GM18499 (cell line): ENCODE measurements at regions not wholly inside any gene's neighbourhood (a gene's known extent, or its start where the extent isn't known, plus 50 kb on each side); places are given as distances from the start of the nearest gene placed in this dataset.

Source experiments
- ATAC-seq: cut with Tn5 transposase; IDR thresholded peaks from one replicate; pipeline ENCODE4 v1.9.1; 2021; ENCODE audit warnings: moderate number of reproducible peaks; ENCODE audit not compliant: insufficient read depth, unreplicated experiment

- ATAC-seq, result no peak
Observed at GRCh38 chr15:31238906-31239305, 87.7 kb upstream of the KLF13 start.

DNA sequence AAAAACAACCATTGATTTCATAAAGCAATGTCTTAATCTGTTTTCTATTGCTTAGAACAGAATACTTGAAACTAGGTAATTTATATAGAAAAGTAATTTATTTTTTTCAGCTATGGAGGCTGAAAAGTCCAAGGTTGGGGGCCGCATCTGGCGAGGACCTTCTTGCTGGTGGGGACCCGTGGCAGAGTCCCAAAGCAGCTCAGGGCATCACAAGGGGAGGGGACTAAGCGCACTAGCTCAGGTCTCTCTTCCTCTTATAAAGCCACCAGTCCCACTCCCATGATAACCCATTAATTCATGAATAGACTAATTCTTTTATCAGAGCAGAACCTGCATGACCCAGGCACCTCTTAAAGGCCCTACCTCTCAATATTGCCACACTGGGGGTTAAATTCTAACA is 87.2 kb upstream of the KLF13 start:
- ATAC-seq, result no peak

- ATAC-seq, result no peak
Observed at GRCh38 chr15:31241888-31242522, 84.6 kb upstream of the KLF13 start.

GRCh38 chr15:31243895-31244294 is 82.7 kb upstream of the KLF13 start:
- ATAC-seq, result no peak

DNA sequence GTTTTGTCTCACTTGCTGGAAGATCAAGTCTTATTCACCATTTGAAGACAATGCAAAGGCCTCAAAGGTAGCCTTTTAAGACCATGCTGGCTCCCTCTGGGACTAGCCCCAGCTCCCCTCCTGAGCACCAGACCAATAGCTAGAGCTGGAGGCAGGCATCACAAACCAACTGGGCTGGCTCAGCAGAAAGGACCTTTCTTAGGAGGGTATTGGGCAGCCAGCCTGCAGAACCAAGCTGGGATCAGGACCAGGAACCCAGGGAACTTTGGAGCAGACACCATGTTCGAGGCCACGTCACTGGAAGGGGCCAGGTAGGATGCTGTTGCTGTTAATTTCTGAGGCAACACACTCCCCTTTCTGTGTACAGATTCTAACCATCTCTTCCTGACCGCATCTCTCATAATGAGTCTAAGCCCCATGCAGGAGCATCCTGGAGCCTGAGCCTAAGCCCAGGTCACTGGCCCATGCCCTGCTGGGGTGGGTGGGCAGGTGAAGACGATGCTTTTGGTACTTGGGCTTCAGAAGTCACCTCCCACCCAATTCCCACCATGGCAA is 81.4 kb upstream of the KLF13 start:
- ATAC-seq, result no peak

DNA sequence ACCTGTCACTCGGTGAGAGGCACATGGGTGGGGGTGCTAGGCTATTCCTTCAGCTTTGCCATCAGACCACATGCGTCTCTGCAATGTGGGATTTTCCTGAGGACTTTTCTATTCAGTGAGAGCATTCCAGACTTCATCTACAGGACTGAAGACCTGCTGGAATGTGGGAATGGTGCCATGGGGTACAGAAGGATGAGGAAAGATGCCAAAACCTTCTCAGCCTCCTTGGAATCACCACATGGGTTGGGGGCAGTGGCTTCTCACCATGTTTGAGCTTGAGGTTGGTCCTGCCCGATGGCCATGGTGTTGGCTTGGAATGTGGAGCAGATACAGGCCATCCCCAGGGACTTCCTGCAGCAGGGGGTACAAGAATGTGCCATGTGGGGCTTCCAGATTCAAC is 80.9 kb upstream of the KLF13 start:
- no peak for ATAC-seq

GRCh38 chr15:31247404-31247803 is 79.2 kb upstream of the KLF13 start:
- no peak for ATAC-seq

DNA sequence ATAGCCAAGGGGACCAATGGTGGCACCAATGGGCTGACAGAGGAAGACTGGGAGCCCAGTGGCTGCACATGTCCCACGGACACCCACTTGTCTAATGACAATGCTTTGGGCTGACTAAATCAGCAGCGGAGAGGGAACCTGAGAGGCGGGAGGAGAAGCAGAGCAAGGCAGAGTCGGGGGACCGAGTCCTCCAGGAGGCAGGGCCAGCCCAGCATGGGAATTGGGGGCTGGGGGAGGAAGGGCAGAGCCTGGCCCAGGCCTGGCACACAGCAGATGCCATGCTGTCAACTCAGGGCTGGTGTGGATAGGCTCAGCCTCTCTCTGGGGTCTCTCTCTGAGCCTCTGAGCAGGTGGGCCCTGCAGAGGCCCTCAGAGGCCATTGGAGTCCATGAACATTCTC is 78.4 kb upstream of the KLF13 start:
- ATAC-seq, result no peak

DNA sequence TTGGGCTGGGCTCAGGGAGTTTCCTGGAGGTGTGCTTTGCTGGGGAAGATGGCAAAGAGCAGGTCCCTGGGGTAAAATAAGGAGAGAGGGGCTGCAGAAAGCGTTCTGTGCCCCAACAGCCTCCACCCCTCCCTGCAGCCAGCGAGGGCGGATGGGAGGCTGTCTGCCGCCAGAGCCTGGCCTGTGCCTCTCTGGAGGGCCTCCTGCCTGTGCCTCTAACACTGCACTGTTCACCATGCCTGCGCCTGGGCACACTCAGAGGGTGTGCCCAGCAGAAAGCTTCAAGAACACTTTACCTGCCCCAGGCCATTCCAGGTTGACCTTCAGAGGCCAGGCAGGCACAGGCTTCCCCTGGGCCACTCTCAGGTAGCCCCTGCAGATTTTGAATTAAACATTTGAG is 77.7 kb upstream of the KLF13 start:
- no peak for ATAC-seq

GRCh38 chr15:31250033-31250432 is 76.6 kb upstream of the KLF13 start:
- ATAC-seq, result no peak

- no peak for ATAC-seq
Observed at GRCh38 chr15:31251165-31251564, 75.5 kb upstream of the KLF13 start.

- ATAC-seq, result no peak
Observed at GRCh38 chr15:31252171-31252785, 74.4 kb upstream of the KLF13 start.

- no peak for ATAC-seq
Observed at GRCh38 chr15:31254431-31255175, 72.0 kb upstream of the KLF13 start.

DNA sequence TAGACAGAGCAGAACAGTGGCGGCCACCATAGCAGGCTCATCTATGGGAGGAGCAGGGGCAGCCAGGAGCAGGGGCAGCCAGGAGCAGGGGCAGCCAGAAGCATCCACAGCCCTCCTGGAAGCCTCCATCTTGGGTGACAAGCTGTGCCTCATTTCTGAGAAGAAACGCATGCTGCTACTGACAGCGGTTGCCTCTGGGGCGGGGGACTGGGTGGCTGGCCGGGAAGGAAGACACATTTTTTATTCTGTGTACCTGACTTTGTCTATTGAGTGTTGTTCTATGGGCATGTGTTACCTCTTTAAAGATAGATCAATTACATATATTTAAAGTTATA is 71.5 kb upstream of the KLF13 start:
- no peak for ATAC-seq

DNA sequence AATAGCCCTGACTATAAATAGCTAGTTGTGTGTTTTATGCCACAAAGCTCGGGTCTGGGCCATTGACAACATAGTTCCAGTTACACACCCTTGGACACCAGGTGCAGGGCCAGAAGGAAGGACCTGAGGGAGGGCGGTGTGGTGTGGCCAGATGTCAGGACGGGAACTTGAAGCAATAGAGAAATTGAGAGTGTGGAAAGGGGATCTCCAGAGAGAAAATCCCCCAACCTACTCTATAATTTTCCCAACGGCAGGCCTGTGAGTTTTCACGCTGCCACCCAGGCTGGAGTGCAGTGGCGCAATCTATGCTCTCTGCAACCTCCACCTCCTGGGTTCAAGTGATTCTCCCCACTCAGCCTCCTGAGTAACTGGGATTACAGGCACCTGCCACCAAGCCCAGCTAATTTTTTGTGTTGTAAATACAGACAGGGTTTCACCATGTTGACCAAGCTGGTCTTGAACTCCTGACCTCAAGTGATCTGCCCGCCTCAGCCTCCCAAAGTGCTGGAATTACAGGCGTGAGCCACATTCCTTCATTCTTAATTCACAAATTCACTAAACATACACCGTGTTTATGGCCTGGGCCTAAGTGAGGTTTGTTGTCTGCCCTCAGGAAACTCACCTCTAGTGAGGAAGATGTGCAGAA is 70.8 kb upstream of the KLF13 start:
- no peak for ATAC-seq

DNA sequence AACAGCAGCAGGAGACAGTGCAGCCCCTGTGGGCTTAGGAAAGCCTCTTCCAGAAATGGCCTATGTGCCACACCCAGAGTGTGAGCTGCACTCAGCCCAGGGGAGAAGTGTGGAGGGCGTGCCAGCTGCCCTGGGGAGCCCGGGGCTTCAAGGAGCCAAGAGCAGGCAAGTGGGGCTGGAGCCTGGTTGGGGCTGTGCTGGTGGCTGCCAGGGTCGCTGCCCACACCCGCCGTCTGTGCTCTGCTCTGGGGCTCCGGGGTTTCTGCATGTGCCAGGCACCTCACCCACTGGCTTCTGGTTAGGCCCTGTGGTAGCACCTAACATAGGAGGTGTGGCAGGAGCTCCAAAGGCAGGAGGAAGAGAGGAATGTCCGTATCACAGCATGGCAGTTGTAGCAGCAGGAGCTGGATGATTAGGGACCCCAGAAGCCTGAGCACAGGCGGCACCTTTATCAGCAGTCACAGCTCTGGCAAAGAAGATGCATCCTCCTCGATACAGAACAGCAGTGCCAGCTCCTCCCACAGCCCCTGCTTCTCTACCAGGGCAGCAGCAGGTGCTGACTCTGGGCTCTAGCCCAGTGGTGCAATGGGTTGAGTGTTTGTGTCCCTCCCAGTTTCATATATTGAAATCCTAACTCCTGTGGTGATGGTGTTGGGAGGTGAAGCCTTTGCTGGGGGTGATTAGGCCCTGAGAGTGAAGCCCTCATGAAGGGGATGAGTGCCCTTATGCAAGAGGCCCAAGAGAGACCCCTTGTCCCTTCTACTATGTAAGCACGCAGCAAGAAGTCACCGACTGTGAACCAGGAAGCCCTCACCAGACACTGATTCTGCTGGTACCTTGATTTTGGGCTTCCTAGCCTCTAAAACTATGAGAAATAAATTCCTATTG is 70.0 kb upstream of the KLF13 start:
- no peak for ATAC-seq

GRCh38 chr15:31257286-31257685 is 69.3 kb upstream of the KLF13 start:
- ATAC-seq, result no peak

DNA sequence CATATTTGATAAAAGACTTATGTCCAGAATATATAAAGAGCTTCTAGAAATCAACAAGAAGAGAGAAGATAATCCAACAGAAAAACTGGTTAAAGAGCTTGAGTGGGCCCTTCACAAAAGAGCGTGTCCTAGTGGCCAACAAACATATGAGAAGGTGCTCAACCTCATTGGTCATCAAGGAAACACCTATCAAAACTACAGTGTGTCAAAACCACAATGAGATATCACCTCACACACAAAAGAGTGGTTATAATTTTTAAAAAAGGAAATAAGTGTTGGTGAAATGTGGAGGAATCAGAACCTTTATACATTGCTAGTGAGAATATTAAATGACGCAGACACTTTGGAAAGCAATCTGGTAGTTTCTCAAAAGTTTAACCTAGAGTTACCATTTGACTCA is 68.4 kb upstream of the KLF13 start:
- no peak for ATAC-seq

DNA sequence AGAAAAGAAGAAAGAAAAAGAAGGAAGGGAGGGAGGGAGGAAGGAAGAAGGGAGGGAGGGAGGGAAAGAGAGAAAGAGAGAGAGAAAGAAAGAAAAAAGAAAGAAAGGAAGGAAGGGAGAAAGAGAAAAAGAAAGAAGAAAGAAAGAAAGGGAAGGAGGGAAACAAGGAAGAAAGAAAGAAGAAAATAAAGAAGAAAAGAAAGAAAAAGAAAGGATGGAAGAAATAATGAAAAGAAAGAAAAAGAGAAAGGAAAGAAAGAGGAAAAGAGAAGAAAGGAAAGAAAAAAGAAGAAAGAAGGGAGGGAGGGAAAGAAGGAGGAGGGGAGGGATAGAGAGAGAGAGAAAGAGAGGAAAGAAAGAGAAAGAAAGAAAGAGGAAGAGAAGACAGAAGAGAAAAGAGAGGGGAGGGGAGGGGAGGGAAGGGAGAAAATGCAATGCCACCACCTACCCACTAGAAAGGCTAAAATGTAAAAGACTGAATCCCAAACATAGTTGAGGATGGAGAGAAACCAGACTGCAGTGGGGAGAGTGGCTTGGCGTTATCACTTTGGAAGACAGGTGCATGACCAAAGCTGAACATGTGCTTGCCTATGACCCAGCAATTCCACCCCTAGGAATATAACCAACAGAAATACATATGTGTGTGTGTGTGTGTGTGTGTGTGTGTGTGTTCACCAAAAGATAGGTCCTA is 66.9 kb upstream of the KLF13 start:
- no peak for ATAC-seq
